ENCODE measurements at regions not wholly inside any gene's neighbourhood (a gene's known extent, or its start where the extent isn't known, plus 50 kb on each side); places are given as distances from the start of the nearest gene placed in this dataset.

DNA sequence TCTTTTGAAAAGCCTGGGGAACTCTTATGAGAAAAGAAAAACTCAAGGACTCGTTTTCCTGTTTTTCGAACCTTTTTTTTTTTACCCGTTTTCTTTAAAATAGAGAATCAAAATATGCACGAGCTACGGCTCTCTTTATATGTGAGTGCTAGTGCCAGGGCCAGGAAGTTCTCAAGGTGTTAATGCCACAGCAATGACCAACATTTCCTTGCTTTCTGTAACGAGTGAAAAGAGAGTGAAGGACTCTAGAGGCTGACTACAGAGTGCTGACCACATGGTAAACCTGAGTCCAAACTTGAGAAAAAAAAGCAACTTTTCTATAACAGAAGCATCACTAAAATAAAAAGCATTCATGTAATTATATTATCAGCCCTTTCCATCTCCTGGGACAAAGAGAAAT is 102.2 kb upstream of the SLC28A3 start:
- Histone ChIP-seq H3K79me2 (ENCODE audit: insufficient read depth, low read length) (no peaks in the 10 kb centered on the region), H3K4me1 (ENCODE audit: insufficient read depth, low read length) (no peaks in the 10 kb centered on the region), H3K27ac (ENCODE audit: low read length) (no peak overlapping the region), H3K36me3 (ENCODE audit: insufficient read depth, low read length) (no peaks in the 10 kb centered on the region), H3K4me3 (ENCODE audit: low read depth in 1 of 2, low read length in 2 of 2) (no peak overlapping the region), H2AFZ (ENCODE audit: low read depth, low read length) (no peak overlapping the region), H4K20me1 (ENCODE audit: insufficient read depth, low read length) (no peaks in the 10 kb centered on the region), H3K9ac (ENCODE audit: low read depth, low read length) (no peak overlapping the region), H3K4me2 (ENCODE audit: insufficient read depth, low read length) (no peak overlapping the region), H3K9me3 (ENCODE audit: insufficient read depth, low read length, severe bottlenecking) (no peaks in the 10 kb centered on the region), H3K27me3 (ENCODE audit: insufficient read depth, low read length, poor library complexity) (no peaks in the 10 kb centered on the region)
- no peak for DNase-seq
- no peak for TF ChIP-seq EZH2 (IDR thresholded peaks at IDR 0.05; ENCODE audit: borderline replicate concordance, low read depth, low read length, severe bottlenecking)
- no peak for TF ChIP-seq CTCF (IDR thresholded peaks at IDR 0.05; ENCODE audit: borderline replicate concordance, extremely low read depth, low read length, poor library complexity, severe bottlenecking)
- no peak for ATAC-seq (ENCODE audit: insufficient read depth, low read depth)

DNA sequence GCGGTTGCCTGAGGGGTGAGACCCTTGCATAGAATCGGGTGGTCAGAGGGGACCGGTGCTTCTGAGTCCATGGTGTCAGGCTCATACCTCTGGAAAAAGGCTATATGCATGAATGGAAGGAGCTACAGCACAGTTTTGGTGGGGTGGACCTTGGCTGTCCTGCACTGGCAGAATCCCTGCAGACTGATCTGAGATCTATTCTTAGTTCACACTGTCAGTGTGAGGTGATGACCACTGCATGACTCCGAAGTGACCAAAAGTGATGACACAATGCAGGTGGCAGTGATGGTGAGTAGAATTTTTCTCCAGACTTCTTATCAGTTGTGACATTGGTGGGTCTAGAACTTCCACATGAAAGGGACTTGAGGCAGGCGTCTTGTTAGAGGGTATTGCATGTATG is 105.2 kb upstream of the SLC28A3 start:
- Histone ChIP-seq H3K36me3 (ENCODE audit: insufficient read depth, low read length) (no peaks in the 10 kb centered on the region), H3K4me3 (ENCODE audit: low read depth in 1 of 2, low read length in 2 of 2) (no peak overlapping the region), H3K9me3 (ENCODE audit: insufficient read depth, low read length, severe bottlenecking) (no peaks in the 10 kb centered on the region), H3K27me3 (ENCODE audit: insufficient read depth, low read length, poor library complexity) (no peaks in the 10 kb centered on the region), H3K27ac (ENCODE audit: low read length) (no peak overlapping the region), H3K9ac (ENCODE audit: low read depth, low read length) (no peak overlapping the region), H3K4me2 (ENCODE audit: insufficient read depth, low read length) (no peak overlapping the region), H3K4me1 (ENCODE audit: insufficient read depth, low read length) (no peaks in the 10 kb centered on the region), H2AFZ (ENCODE audit: low read depth, low read length) (no peak overlapping the region), H3K79me2 (ENCODE audit: insufficient read depth, low read length) (no peaks in the 10 kb centered on the region), H4K20me1 (ENCODE audit: insufficient read depth, low read length) (no peaks in the 10 kb centered on the region)
- TF ChIP-seq EZH2 (IDR thresholded peaks at IDR 0.05; ENCODE audit: borderline replicate concordance, low read depth, low read length, severe bottlenecking) (no peak), CTCF (IDR thresholded peaks at IDR 0.05; ENCODE audit: borderline replicate concordance, extremely low read depth, low read length, poor library complexity, severe bottlenecking) (no peak)
- no peak for ATAC-seq (ENCODE audit: insufficient read depth, low read depth)
- DNase-seq = no peak

DNA sequence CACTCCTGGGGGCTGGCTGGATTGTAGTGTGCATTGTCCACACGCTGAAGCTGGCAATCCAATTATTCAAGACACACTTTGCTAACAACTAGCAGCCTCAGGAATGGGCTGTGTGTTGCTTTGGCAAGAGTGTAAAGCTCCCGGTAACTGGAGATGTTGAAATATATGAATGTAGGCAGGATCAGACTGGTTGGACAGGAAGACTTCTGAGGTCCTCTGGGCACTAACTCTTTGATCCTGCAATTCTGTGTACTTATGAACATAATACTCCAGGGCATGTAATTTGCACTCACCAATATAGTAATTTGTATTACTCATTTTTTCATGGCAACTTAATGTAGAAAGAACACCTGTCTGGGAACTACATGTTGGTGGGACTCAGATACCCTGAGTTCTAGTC is 106.7 kb upstream of the SLC28A3 start:
- no peak overlapping the region for H3K27ac ChIP-seq (ENCODE audit: low read length)
- H3K36me3 ChIP-seq (ENCODE audit: insufficient read depth, low read length) = no peaks in the 10 kb centered on the region
- no peak overlapping the region for H3K9ac ChIP-seq (ENCODE audit: low read depth, low read length)
- TF ChIP-seq CTCF (IDR thresholded peaks at IDR 0.05; ENCODE audit: borderline replicate concordance, extremely low read depth, low read length, poor library complexity, severe bottlenecking) = no peak
- TF ChIP-seq EZH2 (IDR thresholded peaks at IDR 0.05; ENCODE audit: borderline replicate concordance, low read depth, low read length, severe bottlenecking) = no peak
- H3K4me1 ChIP-seq (ENCODE audit: insufficient read depth, low read length) = no peaks in the 10 kb centered on the region
- no peak for DNase-seq
- H2AFZ ChIP-seq (ENCODE audit: low read depth, low read length) = no peak overlapping the region
- H3K27me3 ChIP-seq (ENCODE audit: insufficient read depth, low read length, poor library complexity) = no peaks in the 10 kb centered on the region
- H3K9me3 ChIP-seq (ENCODE audit: insufficient read depth, low read length, severe bottlenecking) = no peaks in the 10 kb centered on the region
- H4K20me1 ChIP-seq (ENCODE audit: insufficient read depth, low read length) = no peaks in the 10 kb centered on the region
- H3K79me2 ChIP-seq (ENCODE audit: insufficient read depth, low read length) = no peaks in the 10 kb centered on the region
- no peak for ATAC-seq (ENCODE audit: insufficient read depth, low read depth)
- no peak overlapping the region for H3K4me3 ChIP-seq (ENCODE audit: low read depth in 1 of 2, low read length in 2 of 2)
- no peak overlapping the region for H3K4me2 ChIP-seq (ENCODE audit: insufficient read depth, low read length)

- Histone ChIP-seq H3K27me3 (ENCODE audit: insufficient read depth, low read length, poor library complexity) (no peaks in the 10 kb centered on the region), H3K9ac (ENCODE audit: low read depth, low read length) (no peak overlapping the region), H3K4me1 (ENCODE audit: insufficient read depth, low read length) (no peaks in the 10 kb centered on the region), H3K27ac (ENCODE audit: low read length) (no peak overlapping the region), H4K20me1 (ENCODE audit: insufficient read depth, low read length) (no peaks in the 10 kb centered on the region), H3K79me2 (ENCODE audit: insufficient read depth, low read length) (no peaks in the 10 kb centered on the region), H2AFZ (ENCODE audit: low read depth, low read length) (no peak overlapping the region), H3K4me3 (ENCODE audit: low read depth in 1 of 2, low read length in 2 of 2) (no peak overlapping the region), H3K4me2 (ENCODE audit: insufficient read depth, low read length) (no peak overlapping the region), H3K9me3 (ENCODE audit: insufficient read depth, low read length, severe bottlenecking) (no peaks in the 10 kb centered on the region), H3K36me3 (ENCODE audit: insufficient read depth, low read length) (no peaks in the 10 kb centered on the region)
- TF ChIP-seq EZH2 (IDR thresholded peaks at IDR 0.05; ENCODE audit: borderline replicate concordance, low read depth, low read length, severe bottlenecking) (no peak), CTCF (IDR thresholded peaks at IDR 0.05; ENCODE audit: borderline replicate concordance, extremely low read depth, low read length, poor library complexity, severe bottlenecking) (no peak)
- DNase-seq (no peak), ATAC-seq (ENCODE audit: insufficient read depth, low read depth) (no peak)
Measured at GRCh38 chr9:84450029-84450428, 109.5 kb upstream of the SLC28A3 start.
